ENCODE measurements at regions not wholly inside any gene's neighbourhood (a gene's known extent, or its start where the extent isn't known, plus 50 kb on each side); places are given as distances from the start of the nearest gene placed in this dataset.

GRCh38 chr9:93821307-93821703 is 133.8 kb downstream of the BARX1 start:
- DNase-seq (ENCODE audit: low read depth in 1 of 2, low spot score in 1 of 2) = no peak
- TF ChIP-seq POLR2AphosphoS5 (IDR thresholded peaks at IDR 0.05; ENCODE audit: low read depth) (no peak), GABPA (IDR thresholded peaks at IDR 0.05; ENCODE audit: low read depth) (no peak), SPI1 (IDR thresholded peaks at IDR 0.05; ENCODE audit: borderline replicate concordance, low read depth) (no peak)
- TF ChIP-seq, protein P1, sequence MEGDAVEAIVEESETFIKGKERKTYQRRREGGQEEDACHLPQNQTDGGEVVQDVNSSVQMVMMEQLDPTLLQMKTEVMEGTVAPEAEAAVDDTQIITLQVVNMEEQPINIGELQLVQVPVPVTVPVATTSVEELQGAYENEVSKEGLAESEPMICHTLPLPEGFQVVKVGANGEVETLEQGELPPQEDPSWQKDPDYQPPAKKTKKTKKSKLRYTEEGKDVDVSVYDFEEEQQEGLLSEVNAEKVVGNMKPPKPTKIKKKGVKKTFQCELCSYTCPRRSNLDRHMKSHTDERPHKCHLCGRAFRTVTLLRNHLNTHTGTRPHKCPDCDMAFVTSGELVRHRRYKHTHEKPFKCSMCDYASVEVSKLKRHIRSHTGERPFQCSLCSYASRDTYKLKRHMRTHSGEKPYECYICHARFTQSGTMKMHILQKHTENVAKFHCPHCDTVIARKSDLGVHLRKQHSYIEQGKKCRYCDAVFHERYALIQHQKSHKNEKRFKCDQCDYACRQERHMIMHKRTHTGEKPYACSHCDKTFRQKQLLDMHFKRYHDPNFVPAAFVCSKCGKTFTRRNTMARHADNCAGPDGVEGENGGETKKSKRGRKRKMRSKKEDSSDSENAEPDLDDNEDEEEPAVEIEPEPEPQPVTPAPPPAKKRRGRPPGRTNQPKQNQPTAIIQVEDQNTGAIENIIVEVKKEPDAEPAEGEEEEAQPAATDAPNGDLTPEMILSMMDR (IDR thresholded peaks at IDR 0.05; ENCODE audit: insufficient read depth, low read length) = no peak
- TF ChIP-seq, protein P2, sequence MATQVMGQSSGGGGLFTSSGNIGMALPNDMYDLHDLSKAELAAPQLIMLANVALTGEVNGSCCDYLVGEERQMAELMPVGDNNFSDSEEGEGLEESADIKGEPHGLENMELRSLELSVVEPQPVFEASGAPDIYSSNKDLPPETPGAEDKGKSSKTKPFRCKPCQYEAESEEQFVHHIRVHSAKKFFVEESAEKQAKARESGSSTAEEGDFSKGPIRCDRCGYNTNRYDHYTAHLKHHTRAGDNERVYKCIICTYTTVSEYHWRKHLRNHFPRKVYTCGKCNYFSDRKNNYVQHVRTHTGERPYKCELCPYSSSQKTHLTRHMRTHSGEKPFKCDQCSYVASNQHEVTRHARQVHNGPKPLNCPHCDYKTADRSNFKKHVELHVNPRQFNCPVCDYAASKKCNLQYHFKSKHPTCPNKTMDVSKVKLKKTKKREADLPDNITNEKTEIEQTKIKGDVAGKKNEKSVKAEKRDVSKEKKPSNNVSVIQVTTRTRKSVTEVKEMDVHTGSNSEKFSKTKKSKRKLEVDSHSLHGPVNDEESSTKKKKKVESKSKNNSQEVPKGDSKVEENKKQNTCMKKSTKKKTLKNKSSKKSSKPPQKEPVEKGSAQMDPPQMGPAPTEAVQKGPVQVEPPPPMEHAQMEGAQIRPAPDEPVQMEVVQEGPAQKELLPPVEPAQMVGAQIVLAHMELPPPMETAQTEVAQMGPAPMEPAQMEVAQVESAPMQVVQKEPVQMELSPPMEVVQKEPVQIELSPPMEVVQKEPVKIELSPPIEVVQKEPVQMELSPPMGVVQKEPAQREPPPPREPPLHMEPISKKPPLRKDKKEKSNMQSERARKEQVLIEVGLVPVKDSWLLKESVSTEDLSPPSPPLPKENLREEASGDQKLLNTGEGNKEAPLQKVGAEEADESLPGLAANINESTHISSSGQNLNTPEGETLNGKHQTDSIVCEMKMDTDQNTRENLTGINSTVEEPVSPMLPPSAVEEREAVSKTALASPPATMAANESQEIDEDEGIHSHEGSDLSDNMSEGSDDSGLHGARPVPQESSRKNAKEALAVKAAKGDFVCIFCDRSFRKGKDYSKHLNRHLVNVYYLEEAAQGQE (IDR thresholded peaks at IDR 0.05; ENCODE audit: insufficient replicate concordance, low read depth) = no peak

GRCh38 chr9:93820667-93821306 is 134.4 kb downstream of the BARX1 start:
- H3K27ac ChIP-seq (replicated peaks) = no peak overlapping the region
- DNase-seq (ENCODE audit: low read depth in 1 of 2, low spot score in 1 of 2) = no peak
- H3K4me3 ChIP-seq (replicated peaks; ENCODE audit: insufficient read depth, low read length) = no peak overlapping the region
- no peaks in the 10 kb centered on the region for H3K27me3 ChIP-seq (ENCODE audit: insufficient read depth, poor library complexity, severe bottlenecking)
- TF ChIP-seq POLR2AphosphoS5 (IDR thresholded peaks at IDR 0.05; ENCODE audit: low read depth) (no peak), GABPA (IDR thresholded peaks at IDR 0.05; ENCODE audit: low read depth) (no peak), SPI1 (IDR thresholded peaks at IDR 0.05; ENCODE audit: borderline replicate concordance, low read depth) (no peak)
- TF ChIP-seq, protein P1 (IDR thresholded peaks at IDR 0.05; ENCODE audit: insufficient read depth, low read length) = no peak
- TF ChIP-seq, protein P2 (IDR thresholded peaks at IDR 0.05; ENCODE audit: insufficient replicate concordance, low read depth) = no peak

More at GRCh38 chr9:93821307-93821703, 133.8 kb downstream of the BARX1 start:
- no peaks in the 10 kb centered on the region for H3K27me3 ChIP-seq (ENCODE audit: insufficient read depth, poor library complexity, severe bottlenecking)
- no peak overlapping the region for H3K4me3 ChIP-seq (replicated peaks; ENCODE audit: insufficient read depth, low read length)
- H3K27ac ChIP-seq (replicated peaks) = no peak overlapping the region

DNA sequence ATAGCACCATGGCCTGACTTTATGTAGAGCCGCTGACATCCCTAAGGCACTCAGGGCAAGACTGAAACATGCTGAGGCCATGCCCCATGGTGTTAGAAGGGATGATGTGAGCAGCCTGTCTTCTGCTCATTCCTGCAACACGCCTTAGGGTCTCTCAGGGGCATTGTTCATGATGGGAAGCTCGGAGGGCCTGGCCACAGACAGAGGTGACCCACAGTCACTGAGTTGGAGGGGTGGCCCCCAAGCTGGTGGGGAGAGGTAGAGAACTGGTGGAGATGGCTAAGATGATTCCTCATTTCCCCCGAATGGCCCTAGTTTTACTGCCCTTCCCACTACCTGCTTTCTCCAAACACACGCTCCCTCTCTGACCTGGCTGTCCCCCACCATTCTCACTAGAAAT is 135.2 kb downstream of the BARX1 start:
- Histone ChIP-seq H3K27me3 (ENCODE audit: insufficient read depth, poor library complexity, severe bottlenecking) (no peaks in the 10 kb centered on the region), H3K4me3 (replicated peaks; ENCODE audit: insufficient read depth, low read length) (no peak overlapping the region), H3K27ac (replicated peaks) (no peak overlapping the region)
- no peak for DNase-seq (ENCODE audit: low read depth in 1 of 2, low spot score in 1 of 2)
- TF ChIP-seq, protein P2 (IDR thresholded peaks at IDR 0.05; ENCODE audit: insufficient replicate concordance, low read depth) = no peak
- TF ChIP-seq POLR2AphosphoS5 (IDR thresholded peaks at IDR 0.05; ENCODE audit: low read depth) (no peak), SPI1 (IDR thresholded peaks at IDR 0.05; ENCODE audit: borderline replicate concordance, low read depth) (no peak)

Measured in HL-60 (cell line).